ENCODE measurements at regions not wholly inside any gene's neighbourhood (a gene's known extent, or its start where the extent isn't known, plus 50 kb on each side); places are given as distances from the start of the nearest gene placed in this dataset.

DNA sequence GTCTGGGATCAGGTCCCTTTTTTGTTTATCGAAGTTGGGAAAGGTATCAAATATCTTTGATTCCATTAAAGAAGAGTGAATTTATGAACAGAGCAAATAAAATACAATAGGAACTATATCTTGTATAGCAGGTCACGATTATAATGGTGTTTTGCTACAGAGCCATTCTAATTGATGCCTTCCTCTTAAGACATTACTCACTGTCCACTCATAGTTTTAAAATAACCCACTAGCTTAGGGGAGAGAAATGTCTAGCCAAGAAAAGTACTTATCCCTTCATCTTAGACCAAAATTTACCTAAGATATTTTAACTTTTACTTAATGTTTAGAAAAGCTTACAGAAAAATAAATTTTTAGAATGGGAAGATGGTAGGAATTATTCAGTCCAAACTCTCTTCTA lies 112.0 kb upstream of the PABPC4L start:
- TF ChIP-seq, protein P1, sequence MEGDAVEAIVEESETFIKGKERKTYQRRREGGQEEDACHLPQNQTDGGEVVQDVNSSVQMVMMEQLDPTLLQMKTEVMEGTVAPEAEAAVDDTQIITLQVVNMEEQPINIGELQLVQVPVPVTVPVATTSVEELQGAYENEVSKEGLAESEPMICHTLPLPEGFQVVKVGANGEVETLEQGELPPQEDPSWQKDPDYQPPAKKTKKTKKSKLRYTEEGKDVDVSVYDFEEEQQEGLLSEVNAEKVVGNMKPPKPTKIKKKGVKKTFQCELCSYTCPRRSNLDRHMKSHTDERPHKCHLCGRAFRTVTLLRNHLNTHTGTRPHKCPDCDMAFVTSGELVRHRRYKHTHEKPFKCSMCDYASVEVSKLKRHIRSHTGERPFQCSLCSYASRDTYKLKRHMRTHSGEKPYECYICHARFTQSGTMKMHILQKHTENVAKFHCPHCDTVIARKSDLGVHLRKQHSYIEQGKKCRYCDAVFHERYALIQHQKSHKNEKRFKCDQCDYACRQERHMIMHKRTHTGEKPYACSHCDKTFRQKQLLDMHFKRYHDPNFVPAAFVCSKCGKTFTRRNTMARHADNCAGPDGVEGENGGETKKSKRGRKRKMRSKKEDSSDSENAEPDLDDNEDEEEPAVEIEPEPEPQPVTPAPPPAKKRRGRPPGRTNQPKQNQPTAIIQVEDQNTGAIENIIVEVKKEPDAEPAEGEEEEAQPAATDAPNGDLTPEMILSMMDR (conservative IDR thresholded peaks at IDR 0.05), result no peak
- no peak for TF ChIP-seq ZFX (IDR thresholded peaks at IDR 0.05)
